Endothelial cell of umbilical vein (primary cell): ENCODE measurements at regions not wholly inside any gene's neighbourhood (a gene's known extent, or its start where the extent isn't known, plus 50 kb on each side); places are given as distances from the start of the nearest gene placed in this dataset.

ENCODE experiments used
- BruUV-seq: library from RNA; stranded (reverse); fragments of 400-500 nt; replicated peaks from 2 replicates; lab custom pipeline; 2021; lab: Mats Ljungman, UMichigan
- CTCF ChIA-PET: fragments of 300-600, 350-600 bp; sonication (Branson Sonifier 250); formaldehyde crosslinking; loops from one replicate; lab custom pipeline; 2021; ENCODE audit warnings: antibody characterized with exemption, inconsistent platforms; lab: Charles Lee
- POLR2A ChIA-PET: fragments of 300-600, 350-600 bp; sonication (Branson Sonifier 250); formaldehyde crosslinking; loops from one replicate; lab custom pipeline; 2021; ENCODE audit warnings: antibody characterized with exemption, inconsistent platforms; lab: Charles Lee
- DNase-seq: peaks from one replicate; pipeline ENCODE4 v3.0.0-alpha.2; 2011; ENCODE audit warnings: low read depth, low spot score
- FAIRE-seq: peaks from 2 replicates; lab custom pipeline; 2011; peaks lifted over from hg19 to GRCh38; lab: Jason Lieb, UNC
- H2AFZ ChIP-seq: 2 replicates; pipeline ENCODE4 v1.6.0; 2012; ENCODE audit warnings: low read depth, low read length, control low read depth, inconsistent platforms
- H3K27ac ChIP-seq: 2 replicates; pipeline ENCODE4 v1.5.1; 2011; ENCODE audit warnings: low read depth, mild to moderate bottlenecking, control low read depth, low read length, moderate library complexity; ENCODE audit not compliant: insufficient read depth
- H3K27me3 ChIP-seq, 2 experiments: 2 replicates each; pipeline versions ENCODE4 v1.6.0 to v1.6.1; 2011; ENCODE audit warnings: low read length in 2 of 2, mixed read lengths in 1 of 2; ENCODE audit not compliant: control insufficient read depth in 2 of 2, insufficient read depth in 2 of 2
- H3K36me3 ChIP-seq, 2 experiments: 2 replicates in 1 of 2; 3 replicates in 1 of 2; pipeline ENCODE4 v1.5.1; 2011; ENCODE audit warnings: low read length in 2 of 2, mild to moderate bottlenecking in 1 of 2, moderate library complexity in 1 of 2; ENCODE audit not compliant: control insufficient read depth in 2 of 2, insufficient read depth in 2 of 2; ENCODE audit errors: extremely low read depth in 1 of 2
- H3K4me1 ChIP-seq: 3 replicates; pipeline ENCODE4 v1.5.1; 2011; ENCODE audit warnings: mild to moderate bottlenecking, low read length; ENCODE audit not compliant: control insufficient read depth, insufficient read depth; ENCODE audit errors: extremely low read depth
- H3K4me2 ChIP-seq: 2 replicates; pipeline ENCODE4 v1.6.1; 2011; ENCODE audit warnings: low read length, control low read depth, mixed read lengths; ENCODE audit not compliant: insufficient read depth
- H3K4me3 ChIP-seq, 3 experiments: fragments of 200-600 bp in 1 of 3; sonication (generic), shearing (Covaris generic) in 1 of 3; replicated peaks in 1 of 3; 2 replicates each; pipeline ENCODE4 v1.5.1; 2011 to 2016; ENCODE audit warnings: control low read depth in 3 of 3, low read length in 3 of 3, mild to moderate bottlenecking in 2 of 3, inconsistent platforms in 1 of 3, low read depth in 1 of 3, moderate library complexity in 1 of 3; ENCODE audit not compliant: insufficient read depth in 1 of 3
- H3K79me2 ChIP-seq: 2 replicates; pipeline ENCODE4 v1.6.0; 2012; ENCODE audit warnings: low read length, inconsistent platforms; ENCODE audit not compliant: control insufficient read depth, insufficient read depth
- H3K9ac ChIP-seq: replicated peaks from 2 replicates; pipeline ENCODE3; 2011; ENCODE audit warnings: low read length, control low read depth; ENCODE audit not compliant: insufficient read depth; ENCODE audit errors: extremely low read depth
- H3K9me1 ChIP-seq: replicated peaks from 3 replicates; pipeline ENCODE4 v1.6.0; 2011; ENCODE audit warnings: mild to moderate bottlenecking, low read length; ENCODE audit not compliant: control insufficient read depth, insufficient read depth; ENCODE audit errors: extremely low read depth
- H3K9me3 ChIP-seq: replicated peaks from 2 replicates; pipeline ENCODE4 v1.5.1; 2012; ENCODE audit warnings: low read length, inconsistent platforms; ENCODE audit not compliant: control insufficient read depth, insufficient read depth
- H4K20me1 ChIP-seq: replicated peaks from 2 replicates; pipeline ENCODE3; 2011; ENCODE audit warnings: mild to moderate bottlenecking, low read length; ENCODE audit not compliant: control insufficient read depth, insufficient read depth; ENCODE audit errors: extremely low read depth
- EZH2 ChIP-seq: IDR thresholded peaks from 2 replicates; pipeline ENCODE4 v1.6.1; 2012; ENCODE audit warnings: borderline replicate concordance, low read depth, mild to moderate bottlenecking, moderate library complexity, low read length, inconsistent platforms; ENCODE audit not compliant: severe bottlenecking
- FOS ChIP-seq: IDR thresholded peaks from 2 replicates; pipeline ENCODE4 v1.6.1; 2011; ENCODE audit warnings: mild to moderate bottlenecking, low read length, moderate library complexity, borderline replicate concordance; ENCODE audit not compliant: insufficient read depth
- GATA2 ChIP-seq: IDR thresholded peaks from 2 replicates; pipeline ENCODE4 v1.7.0; 2011; ENCODE audit warnings: low read depth, mild to moderate bottlenecking, moderate library complexity, mixed read lengths, low read length; ENCODE audit not compliant: insufficient read length, insufficient read depth
- JUN ChIP-seq: IDR thresholded peaks from 2 replicates; pipeline ENCODE4 v1.6.1; 2011; ENCODE audit warnings: borderline replicate concordance, low read depth; ENCODE audit not compliant: insufficient read length, insufficient read depth
- MAX ChIP-seq: IDR thresholded peaks from 2 replicates; pipeline ENCODE4 v1.6.1; 2011; ENCODE audit not compliant: insufficient read depth, insufficient read length
- MYC ChIP-seq: IDR thresholded peaks from one replicate; pipeline ENCODE4 v1.6.1; 2011; ENCODE audit warnings: mild to moderate bottlenecking, low read depth, low read length
- POLR2A ChIP-seq: IDR thresholded peaks from 2 replicates; pipeline ENCODE4 v1.6.1; 2012; ENCODE audit warnings: low read depth, mild to moderate bottlenecking, control low read depth, low read length
- POLR2AphosphoS5 ChIP-seq: IDR thresholded peaks from 2 replicates; pipeline ENCODE4 v1.6.1; 2012; ENCODE audit warnings: low read depth, mild to moderate bottlenecking, control low read depth, low read length, moderate library complexity; ENCODE audit not compliant: insufficient read depth
- dilution Hi-C: fragments of 300-500 bp; cut with MboI; formaldehyde crosslinking; loops from one replicate; pipeline ENCODE4 v1.15.0; 2019; ENCODE audit warnings: low sequenced_read_pairs; ENCODE audit not compliant: extremely low pct_ligation_motif_present
- intact Hi-C: fragments of 100-400 bp; cut with micrococcal nuclease; formaldehyde crosslinking; loops from one replicate; pipeline ENCODE4 v1.10.0; 2022
- TF ChIP-seq, protein P1 (sequence below), 2 donors: IDR thresholded peaks; 1 replicate in 1 of 2; 2 replicates in 1 of 2; pipeline ENCODE4 v1.5.1; 2011; ENCODE audit warnings: low read length in 2 of 2, mild to moderate bottlenecking in 2 of 2, moderate library complexity in 2 of 2, control low read depth in 1 of 2, inconsistent platforms in 1 of 2, low read depth in 1 of 2; ENCODE audit not compliant: insufficient read depth in 1 of 2; ENCODE audit errors: extremely low read depth in 1 of 2

- no peak for FAIRE-seq
- ChIA-PET CTCF (no interaction called here), POLR2A (no interaction called here)
- Histone ChIP-seq H3K9me3 (no peaks in the 10 kb centered on the region), H3K9ac (no peak overlapping the region), H3K36me3 (no peaks in the 10 kb centered on the region), H3K27me3 (peaks cover 0 to 1% of the 10 kb centered on the region in 2 experiments), H3K4me1 (no peaks in the 10 kb centered on the region), H3K4me3 (no peak overlapping the region), H3K79me2 (no peaks in the 10 kb centered on the region), H4K20me1 (no peaks in the 10 kb centered on the region), H2AFZ (no peak overlapping the region), H3K27ac (no peak overlapping the region), H3K4me2 (no peak overlapping the region), H3K9me1 (no peaks in the 10 kb centered on the region)
- dilution Hi-C loops (no loop called here), intact Hi-C loops (no loop called here)
- BruUV-seq = no TSS peak
- TF ChIP-seq EZH2 (no peak), JUN (no peak), FOS (no peak), POLR2A (no peak), GATA2 (no peak)
- DNase-seq = no peak
These were observed 119.2 kb downstream of the SYF2 start for GRCh38 chr1:25113086-25113485.

GRCh38 chr1:25112400-25112799 lies 119.9 kb downstream of the SYF2 start:
- no TSS peak for BruUV-seq
- CTCF ChIA-PET = no interaction called here

More at GRCh38 chr1:25112400-25112799, 119.9 kb downstream of the SYF2 start:
- no peak for DNase-seq
- H3K4me2 ChIP-seq = no peak overlapping the region
- dilution Hi-C loops (no loop called here), intact Hi-C loops (no loop called here)
- H3K9ac ChIP-seq = no peak overlapping the region
- no peaks in the 10 kb centered on the region for H3K9me3 ChIP-seq
- H3K4me3 ChIP-seq = no peak overlapping the region
- peaks cover 0 to 1% of the 10 kb centered on the region in 2 experiments for H3K27me3 ChIP-seq
- no peak overlapping the region for H3K27ac ChIP-seq
- no peaks in the 10 kb centered on the region for H3K9me1 ChIP-seq
- POLR2A ChIA-PET = no interaction called here
- no peaks in the 10 kb centered on the region for H3K36me3 ChIP-seq
- no peak overlapping the region for H2AFZ ChIP-seq
- no peak for FAIRE-seq
- H4K20me1 ChIP-seq = no peaks in the 10 kb centered on the region
- no peak for TF ChIP-seq MYC
- TF ChIP-seq POLR2A = no peak
- TF ChIP-seq, protein P1, sequence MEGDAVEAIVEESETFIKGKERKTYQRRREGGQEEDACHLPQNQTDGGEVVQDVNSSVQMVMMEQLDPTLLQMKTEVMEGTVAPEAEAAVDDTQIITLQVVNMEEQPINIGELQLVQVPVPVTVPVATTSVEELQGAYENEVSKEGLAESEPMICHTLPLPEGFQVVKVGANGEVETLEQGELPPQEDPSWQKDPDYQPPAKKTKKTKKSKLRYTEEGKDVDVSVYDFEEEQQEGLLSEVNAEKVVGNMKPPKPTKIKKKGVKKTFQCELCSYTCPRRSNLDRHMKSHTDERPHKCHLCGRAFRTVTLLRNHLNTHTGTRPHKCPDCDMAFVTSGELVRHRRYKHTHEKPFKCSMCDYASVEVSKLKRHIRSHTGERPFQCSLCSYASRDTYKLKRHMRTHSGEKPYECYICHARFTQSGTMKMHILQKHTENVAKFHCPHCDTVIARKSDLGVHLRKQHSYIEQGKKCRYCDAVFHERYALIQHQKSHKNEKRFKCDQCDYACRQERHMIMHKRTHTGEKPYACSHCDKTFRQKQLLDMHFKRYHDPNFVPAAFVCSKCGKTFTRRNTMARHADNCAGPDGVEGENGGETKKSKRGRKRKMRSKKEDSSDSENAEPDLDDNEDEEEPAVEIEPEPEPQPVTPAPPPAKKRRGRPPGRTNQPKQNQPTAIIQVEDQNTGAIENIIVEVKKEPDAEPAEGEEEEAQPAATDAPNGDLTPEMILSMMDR (IDR thresholded peaks at IDR 0.05; ENCODE audit: extremely low read depth in 1 of 2, insufficient read depth in 1 of 2, low read depth in 1 of 2, low read length in 2 of 2) = no peak
- TF ChIP-seq GATA2 = no peak
- TF ChIP-seq POLR2AphosphoS5 = no peak
- no peak for TF ChIP-seq EZH2
- TF ChIP-seq FOS = no peak
- no peak for TF ChIP-seq JUN
- no peak for TF ChIP-seq MAX
- no peaks in the 10 kb centered on the region for H3K4me1 ChIP-seq
- no peaks in the 10 kb centered on the region for H3K79me2 ChIP-seq
